Activated CD8-positive, alpha-beta T cell treated with anti-CD3 and anti-CD28 coated beads for 36 hours (primary cell): ENCODE measurements at regions not wholly inside any gene's neighbourhood (a gene's known extent, or its start where the extent isn't known, plus 50 kb on each side); places are given as distances from the start of the nearest gene placed in this dataset.
"Not testable (repeated sequence)": the region's sequence is repeated elsewhere in the genome, so short reads cannot be mapped to it uniquely, and the experiment has no call there.

Experiments
- ATAC-seq: fragments of 200-7000 bp; cut with Tn5 transposase; one replicate; pipeline ENCODE4 v1.10.0; 2021; ENCODE audit warnings: mild to moderate bottlenecking, moderate library complexity
- CTCF ChIA-PET: fragments of 350-600 bp; sonication (Branson Sonifier 250); formaldehyde crosslinking; loops from one replicate; lab custom pipeline; 2021; ENCODE audit warnings: antibody characterized with exemption; lab: Charles Lee
- POLR2A ChIA-PET: fragments of 350-600 bp; sonication (Branson Sonifier 250); formaldehyde crosslinking; loops from one replicate; lab custom pipeline; 2021; ENCODE audit warnings: antibody characterized with exemption; lab: Charles Lee
- DNase-seq: peaks from one replicate; pipeline ENCODE4 v3.0.0-alpha.2; 2020
- H3K27ac Mint-ChIP-seq: one replicate; pipeline ENCODE4 v1.8.0; 2021; ENCODE audit warnings: mild to moderate bottlenecking, mixed read lengths
- H3K27me3 Mint-ChIP-seq: one replicate; pipeline ENCODE4 v1.8.0; 2021; ENCODE audit warnings: mixed read lengths
- H3K36me3 Mint-ChIP-seq: one replicate; pipeline ENCODE4 v1.8.0; 2021; ENCODE audit warnings: low read depth, mixed read lengths
- H3K4me1 Mint-ChIP-seq: one replicate; pipeline ENCODE4 v1.8.0; 2021; ENCODE audit warnings: low read depth, mixed read lengths
- H3K4me3 Mint-ChIP-seq: one replicate; pipeline ENCODE4 v1.8.0; 2021; ENCODE audit warnings: mild to moderate bottlenecking, moderate library complexity, mixed read lengths
- H3K9me3 Mint-ChIP-seq: one replicate; pipeline ENCODE4 v1.8.0; 2021; ENCODE audit warnings: mixed read lengths
- CTCF ChIP-seq: fragments of 200-600 bp; IDR thresholded peaks from one replicate; pipeline ENCODE4 v1.8.0; 2022; ENCODE audit warnings: antibody characterized with exemption, mild to moderate bottlenecking
- intact Hi-C: fragments of 100-400 bp; cut with micrococcal nuclease; formaldehyde crosslinking; loops from one replicate; pipeline ENCODE4 v1.10.0; 2022

GRCh38 chr1:148334339-148335130 is 148.6 kb downstream of the PPIAL4G start:
- CTCF ChIA-PET, result interaction anchor here (1.0 to 1.6 kb wide), 3 partner anchors 11 to 71 kb away, joined by 3 to 6 read pairs (median 6); no protein-coding TSS in a partner anchor
- intact Hi-C loops, result loop anchor here (2.0 to 5.0 kb wide), 2 partner anchors 68 to 72 kb away; no protein-coding TSS in a partner anchor
- peak; percentile 86 for ATAC-seq
- peak; percentile 87 for DNase-seq
- H3K36me3 Mint-ChIP-seq, result no peaks in the 10 kb centered on the region
- H3K4me3 Mint-ChIP-seq, result peak overlapping the region; percentile 85
- peak overlapping the region; percentile 100 for H3K27ac Mint-ChIP-seq
- H3K9me3 Mint-ChIP-seq, result no peaks in the 10 kb centered on the region
- H3K4me1 Mint-ChIP-seq, result peaks cover 28% of the 10 kb centered on the region
- POLR2A ChIA-PET, result interaction anchor here (0.5 to 6.6 kb wide), 43 partner anchors 9 to 1250 kb away, joined by 3 to 141 read pairs (median 6); partner anchors contain the start of gene NBPF11
- TF ChIP-seq CTCF, result no peak
- H3K27me3 Mint-ChIP-seq, result peaks cover 9% of the 10 kb centered on the region

GRCh38 chr1:148333875-148334338 is 149.2 kb downstream of the PPIAL4G start:
- no peak for ATAC-seq
- Mint-ChIP-seq H3K4me3 (peak overlapping the region; percentile 85), H3K27me3 (peaks cover 13% of the 10 kb centered on the region), H3K4me1 (peaks cover 28% of the 10 kb centered on the region), H3K36me3 (no peaks in the 10 kb centered on the region), H3K27ac (peak overlapping the region; percentile 100), H3K9me3 (no peaks in the 10 kb centered on the region)
- no peak for DNase-seq
- no peak for TF ChIP-seq CTCF
- intact Hi-C loops, result loop anchor here (2.0 to 5.0 kb wide), 2 partner anchors 69 to 72 kb away; no protein-coding TSS in a partner anchor
- ChIA-PET CTCF (interaction anchor here (1.0 to 1.6 kb wide), 3 partner anchors 12 to 70 kb away, joined by 3 to 6 read pairs (median 6); no protein-coding TSS in a partner anchor), POLR2A (interaction anchor here (0.6 to 6.6 kb wide), 34 partner anchors 8 to 1249 kb away, joined by 3 to 141 read pairs (median 10); partner anchors contain the start of gene NBPF11)

GRCh38 chr1:148328884-148329283 is 154.2 kb downstream of the PPIAL4G start:
- no peak for DNase-seq
- no peak for ATAC-seq
- Mint-ChIP-seq H3K4me1 (peaks cover 5% of the 10 kb centered on the region), H3K9me3 (peaks cover 3% of the 10 kb centered on the region), H3K36me3 (no peaks in the 10 kb centered on the region), H3K4me3 (no peak overlapping the region), H3K27me3 (peaks cover 28% of the 10 kb centered on the region), H3K27ac (no peak overlapping the region)
- ChIA-PET POLR2A (no interaction called here), CTCF (no interaction called here)
- intact Hi-C loops, result no loop called here
- TF ChIP-seq CTCF, result no peak

GRCh38 chr1:148325031-148325430 is 158.1 kb downstream of the PPIAL4G start:
- H3K27ac Mint-ChIP-seq, ATAC-seq, CTCF ChIA-PET, H3K4me1 Mint-ChIP-seq, intact Hi-C loops, DNase-seq, H3K4me3 Mint-ChIP-seq, H3K9me3 Mint-ChIP-seq, H3K36me3 Mint-ChIP-seq, POLR2A ChIA-PET: not testable (repeated sequence)
- peaks cover 25% of the 10 kb centered on the region for H3K27me3 Mint-ChIP-seq

- intact Hi-C loops, H3K9me3 Mint-ChIP-seq, H3K4me3 Mint-ChIP-seq, CTCF ChIA-PET, H3K36me3 Mint-ChIP-seq, H3K27ac Mint-ChIP-seq, ATAC-seq, POLR2A ChIA-PET, DNase-seq: not testable (repeated sequence)
- Mint-ChIP-seq H3K27me3 (peaks cover 21% of the 10 kb centered on the region), H3K4me1 (peaks cover 10% of the 10 kb centered on the region)
Observed at GRCh38 chr1:148324465-148324864, 158.6 kb downstream of the PPIAL4G start.

- POLR2A ChIA-PET, result not testable (repeated sequence)
Observed at GRCh38 chr1:148320079-148320478, 163.0 kb downstream of the PPIAL4G start.

More at GRCh38 chr1:148320079-148320478, 163.0 kb downstream of the PPIAL4G start:
- H3K27ac Mint-ChIP-seq, DNase-seq, intact Hi-C loops, CTCF ChIA-PET, H3K36me3 Mint-ChIP-seq, H3K4me3 Mint-ChIP-seq, ATAC-seq, H3K9me3 Mint-ChIP-seq: not testable (repeated sequence)
- Mint-ChIP-seq H3K4me1 (peaks cover 31% of the 10 kb centered on the region), H3K27me3 (peaks cover 22% of the 10 kb centered on the region)
